ENCODE measurements at regions not wholly inside any gene's neighbourhood (a gene's known extent, or its start where the extent isn't known, plus 50 kb on each side); places are given as distances from the start of the nearest gene placed in this dataset.

DNA sequence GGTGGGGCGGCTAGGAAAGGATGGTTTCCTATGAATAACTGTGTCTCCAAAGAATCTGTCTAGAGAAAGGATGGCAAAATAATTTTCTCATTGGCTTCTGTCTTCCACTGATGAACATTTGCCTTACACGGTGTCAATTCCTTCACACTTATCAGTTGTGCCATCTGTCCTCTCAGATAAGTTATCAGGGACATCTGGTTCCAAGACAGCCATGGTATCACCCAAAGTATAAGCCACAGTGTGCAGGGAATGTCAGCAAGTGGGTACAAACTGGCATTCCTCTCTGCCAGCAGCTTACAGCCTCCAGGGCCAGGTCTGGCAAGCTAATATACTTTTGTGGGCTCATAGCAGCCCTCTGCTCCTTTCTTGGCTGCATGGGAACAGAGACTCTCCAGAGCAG, 1092.0 kb downstream of the EFNA5 start:
- H3K27ac ChIP-seq: no peak overlapping the region
- TF ChIP-seq POLR2A (IDR thresholded peaks at IDR 0.05) (no peak), POLR2AphosphoS5 (IDR thresholded peaks at IDR 0.05) (no peak), EP300 (IDR thresholded peaks at IDR 0.05) (no peak)
- TF ChIP-seq, protein P1, sequence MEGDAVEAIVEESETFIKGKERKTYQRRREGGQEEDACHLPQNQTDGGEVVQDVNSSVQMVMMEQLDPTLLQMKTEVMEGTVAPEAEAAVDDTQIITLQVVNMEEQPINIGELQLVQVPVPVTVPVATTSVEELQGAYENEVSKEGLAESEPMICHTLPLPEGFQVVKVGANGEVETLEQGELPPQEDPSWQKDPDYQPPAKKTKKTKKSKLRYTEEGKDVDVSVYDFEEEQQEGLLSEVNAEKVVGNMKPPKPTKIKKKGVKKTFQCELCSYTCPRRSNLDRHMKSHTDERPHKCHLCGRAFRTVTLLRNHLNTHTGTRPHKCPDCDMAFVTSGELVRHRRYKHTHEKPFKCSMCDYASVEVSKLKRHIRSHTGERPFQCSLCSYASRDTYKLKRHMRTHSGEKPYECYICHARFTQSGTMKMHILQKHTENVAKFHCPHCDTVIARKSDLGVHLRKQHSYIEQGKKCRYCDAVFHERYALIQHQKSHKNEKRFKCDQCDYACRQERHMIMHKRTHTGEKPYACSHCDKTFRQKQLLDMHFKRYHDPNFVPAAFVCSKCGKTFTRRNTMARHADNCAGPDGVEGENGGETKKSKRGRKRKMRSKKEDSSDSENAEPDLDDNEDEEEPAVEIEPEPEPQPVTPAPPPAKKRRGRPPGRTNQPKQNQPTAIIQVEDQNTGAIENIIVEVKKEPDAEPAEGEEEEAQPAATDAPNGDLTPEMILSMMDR (IDR thresholded peaks at IDR 0.05): no peak
- no peaks in the 10 kb centered on the region for H3K4me1 ChIP-seq
- 88 to 94% (median 91%) methylated on average over 2 of the region's 2 CpGs for WGBS, 5 donors
- intact Hi-C loops (cut with DNase I; ENCODE audit: low total_unique reads): no loop called here
- no peak overlapping the region for H3K4me3 ChIP-seq
- no peaks in the 10 kb centered on the region for H3K9me3 ChIP-seq
- no peak for DNase-seq
- no peaks in the 10 kb centered on the region for H3K36me3 ChIP-seq
- H3K27me3 ChIP-seq: no peaks in the 10 kb centered on the region

DNA sequence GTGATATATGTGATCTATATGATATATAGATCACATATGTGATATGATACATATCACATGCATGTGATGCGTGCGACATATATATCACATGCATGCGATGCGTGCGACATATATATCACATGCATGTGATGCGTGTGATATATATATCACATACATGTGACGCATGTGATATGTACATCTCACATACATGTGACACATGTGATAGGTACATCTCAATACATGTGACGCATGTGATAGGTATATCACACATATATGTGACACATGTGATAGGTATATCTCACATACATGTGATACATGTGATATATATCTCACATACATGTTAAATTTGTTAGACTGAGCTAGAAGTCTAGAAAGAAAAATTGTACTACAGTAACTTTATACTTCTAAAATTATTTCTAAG, 1095.9 kb downstream of the EFNA5 start:
- intact Hi-C loops (cut with DNase I; ENCODE audit: low total_unique reads): no loop called here
- Histone ChIP-seq H3K4me1 (no peaks in the 10 kb centered on the region), H3K4me3 (no peak overlapping the region), H3K36me3 (no peaks in the 10 kb centered on the region), H3K27ac (no peak overlapping the region), H3K9me3 (no peaks in the 10 kb centered on the region), H3K27me3 (no peaks in the 10 kb centered on the region)
- 94 to 98% (median 98%) methylated on average over 8 of the region's 8 CpGs for WGBS, 5 donors
- no peak for TF ChIP-seq POLR2AphosphoS5 (IDR thresholded peaks at IDR 0.05)
- no peak for TF ChIP-seq EP300 (IDR thresholded peaks at IDR 0.05)
- TF ChIP-seq, protein P1 (IDR thresholded peaks at IDR 0.05): no peak
- TF ChIP-seq POLR2A (IDR thresholded peaks at IDR 0.05): no peak
- DNase-seq: no peak

GRCh38 chr5:106566031-106566430, 1104.7 kb downstream of the EFNA5 start:
- intact Hi-C loops (cut with DNase I; ENCODE audit: low total_unique reads): no loop called here
- no peak overlapping the region for H3K4me3 ChIP-seq
- TF ChIP-seq POLR2A (IDR thresholded peaks at IDR 0.05) (no peak), POLR2AphosphoS5 (IDR thresholded peaks at IDR 0.05) (no peak), EP300 (IDR thresholded peaks at IDR 0.05) (no peak)
- TF ChIP-seq, protein P1 (IDR thresholded peaks at IDR 0.05): no peak
- no peaks in the 10 kb centered on the region for H3K27me3 ChIP-seq
- no peaks in the 10 kb centered on the region for H3K4me1 ChIP-seq
- no peaks in the 10 kb centered on the region for H3K36me3 ChIP-seq
- 72 to 96% (median 92%) methylated on average over 4 of the region's 4 CpGs for WGBS, 5 donors
- no peak overlapping the region for H3K27ac ChIP-seq
- peaks cover 0 to 14% (median 3%) of the 10 kb centered on the region in 4 donors for H3K9me3 ChIP-seq
- no peak for DNase-seq

- no peak overlapping the region for H3K27ac ChIP-seq
- DNase-seq: no peak
- no peaks in the 10 kb centered on the region for H3K4me1 ChIP-seq
- H3K36me3 ChIP-seq: no peaks in the 10 kb centered on the region
- no peaks in the 10 kb centered on the region for H3K27me3 ChIP-seq
- no peak overlapping the region for H3K4me3 ChIP-seq
- TF ChIP-seq, protein P1 (IDR thresholded peaks at IDR 0.05): no peak
- TF ChIP-seq POLR2A (IDR thresholded peaks at IDR 0.05): no peak
- TF ChIP-seq POLR2AphosphoS5 (IDR thresholded peaks at IDR 0.05): no peak
- TF ChIP-seq EP300 (IDR thresholded peaks at IDR 0.05): no peak
- 57 to 76% (median 68%) methylated on average over 1 to 2 of the region's 2 CpGs for WGBS, 5 donors
- intact Hi-C loops (cut with DNase I; ENCODE audit: low total_unique reads): no loop called here
- H3K9me3 ChIP-seq: peaks cover 9 to 51% (median 37%) of the 10 kb centered on the region in 4 donors
Observed at GRCh38 chr5:106545325-106545724, 1125.4 kb downstream of the EFNA5 start.

Measured in stomach (tissue), 8 donors.